Amygdala (tissue), 56 donors: ENCODE measurements at regions not wholly inside any gene's neighbourhood (a gene's known extent, or its start where the extent isn't known, plus 50 kb on each side); places are given as distances from the start of the nearest gene placed in this dataset.

Source experiments
- DNase-seq, 56 donors: peaks; one replicate each; lab custom pipeline; 2025; lab: John Stamatoyannopoulos, UW

GRCh38 chr20:52823303-52823702, 148.9 kb upstream of the TSHZ2 start:
- no peak for DNase-seq

GRCh38 chr20:52820641-52821292, 151.4 kb upstream of the TSHZ2 start:
- DNase-seq = no peak

GRCh38 chr20:52818491-52818890, 153.7 kb upstream of the TSHZ2 start:
- no peak for DNase-seq

GRCh38 chr20:52817981-52818380, 154.2 kb upstream of the TSHZ2 start:
- no peak for DNase-seq

- no peak for DNase-seq
Measured at GRCh38 chr20:52817511-52817910, 154.6 kb upstream of the TSHZ2 start.

GRCh38 chr20:52814371-52814770, 157.8 kb upstream of the TSHZ2 start:
- DNase-seq = no peak

- no peak for DNase-seq
Measured at GRCh38 chr20:52812231-52812847, 159.8 kb upstream of the TSHZ2 start.

GRCh38 chr20:52809003-52809402, 163.2 kb upstream of the TSHZ2 start:
- DNase-seq = no peak

- no peak for DNase-seq
Measured at GRCh38 chr20:52806918-52807317, 165.2 kb upstream of the TSHZ2 start.

GRCh38 chr20:52805843-52806242, 166.3 kb upstream of the TSHZ2 start:
- DNase-seq = no peak

- DNase-seq = no peak
Measured at GRCh38 chr20:52805296-52805571, 166.9 kb upstream of the TSHZ2 start.

- no peak for DNase-seq
Measured at GRCh38 chr20:52804497-52805295, 167.5 kb upstream of the TSHZ2 start.

GRCh38 chr20:52801628-52802006, 170.5 kb upstream of the TSHZ2 start:
- no peak for DNase-seq

- no peak for DNase-seq
Measured at GRCh38 chr20:52800734-52801627, 171.2 kb upstream of the TSHZ2 start.

- no peak for DNase-seq
Measured at GRCh38 chr20:52799130-52799529, 173.0 kb upstream of the TSHZ2 start.

GRCh38 chr20:52798124-52798523, 174.0 kb upstream of the TSHZ2 start:
- no peak for DNase-seq

- no peak for DNase-seq
Measured at GRCh38 chr20:52794853-52795252, 177.3 kb upstream of the TSHZ2 start.

GRCh38 chr20:52793339-52793963, 178.7 kb upstream of the TSHZ2 start:
- DNase-seq = no peak

GRCh38 chr20:52791091-52791490, 181.1 kb upstream of the TSHZ2 start:
- no peak for DNase-seq

GRCh38 chr20:52789716-52790115, 182.4 kb upstream of the TSHZ2 start:
- DNase-seq = no peak

GRCh38 chr20:52787962-52788361, 184.2 kb upstream of the TSHZ2 start:
- no peak for DNase-seq
